ENCODE measurements at regions not wholly inside any gene's neighbourhood (a gene's known extent, or its start where the extent isn't known, plus 50 kb on each side); places are given as distances from the start of the nearest gene placed in this dataset.

DNA sequence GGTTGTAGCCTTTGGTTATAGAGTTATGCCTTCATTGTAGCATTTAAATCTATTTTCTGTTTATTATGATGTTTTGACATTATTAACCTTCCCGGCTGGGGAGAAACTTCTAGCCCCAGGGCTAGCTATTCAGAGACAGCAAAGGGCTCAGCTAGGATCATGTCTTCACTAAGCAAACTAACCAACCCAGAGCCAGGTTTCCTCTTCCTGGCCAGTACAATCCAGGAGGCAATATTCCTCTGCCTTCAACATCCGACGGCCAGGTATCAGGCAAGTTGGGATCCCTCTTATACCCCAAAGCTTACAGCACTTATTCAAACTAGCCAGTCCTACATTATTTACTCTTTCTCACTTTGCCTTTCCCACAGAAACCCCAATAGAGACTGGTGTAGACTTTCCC, 1060.7 kb upstream of the GHITM start:
- TF ChIP-seq, protein P1, sequence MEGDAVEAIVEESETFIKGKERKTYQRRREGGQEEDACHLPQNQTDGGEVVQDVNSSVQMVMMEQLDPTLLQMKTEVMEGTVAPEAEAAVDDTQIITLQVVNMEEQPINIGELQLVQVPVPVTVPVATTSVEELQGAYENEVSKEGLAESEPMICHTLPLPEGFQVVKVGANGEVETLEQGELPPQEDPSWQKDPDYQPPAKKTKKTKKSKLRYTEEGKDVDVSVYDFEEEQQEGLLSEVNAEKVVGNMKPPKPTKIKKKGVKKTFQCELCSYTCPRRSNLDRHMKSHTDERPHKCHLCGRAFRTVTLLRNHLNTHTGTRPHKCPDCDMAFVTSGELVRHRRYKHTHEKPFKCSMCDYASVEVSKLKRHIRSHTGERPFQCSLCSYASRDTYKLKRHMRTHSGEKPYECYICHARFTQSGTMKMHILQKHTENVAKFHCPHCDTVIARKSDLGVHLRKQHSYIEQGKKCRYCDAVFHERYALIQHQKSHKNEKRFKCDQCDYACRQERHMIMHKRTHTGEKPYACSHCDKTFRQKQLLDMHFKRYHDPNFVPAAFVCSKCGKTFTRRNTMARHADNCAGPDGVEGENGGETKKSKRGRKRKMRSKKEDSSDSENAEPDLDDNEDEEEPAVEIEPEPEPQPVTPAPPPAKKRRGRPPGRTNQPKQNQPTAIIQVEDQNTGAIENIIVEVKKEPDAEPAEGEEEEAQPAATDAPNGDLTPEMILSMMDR (IDR thresholded peaks at IDR 0.05; ENCODE audit: low read depth, low read length): no peak
- DNase-seq (ENCODE audit: low read depth, low spot score): no peak
- CTCF ChIA-PET: no interaction called here
- POLR2A ChIA-PET: no interaction called here
- H3K4me3 ChIP-seq (ENCODE audit: low read depth, low read length): no peak overlapping the region
- H3K27ac ChIP-seq (ENCODE audit: low read depth, low read length): no peak overlapping the region
- H3K9me3 ChIP-seq (ENCODE audit: control insufficient read depth, insufficient read depth, low read length): peaks cover 5% of the 10 kb centered on the region; the same call in 1 of the 2 replicates
- H3K27me3 ChIP-seq (ENCODE audit: control insufficient read depth, insufficient read depth, low read length): no peaks in the 10 kb centered on the region

DNA sequence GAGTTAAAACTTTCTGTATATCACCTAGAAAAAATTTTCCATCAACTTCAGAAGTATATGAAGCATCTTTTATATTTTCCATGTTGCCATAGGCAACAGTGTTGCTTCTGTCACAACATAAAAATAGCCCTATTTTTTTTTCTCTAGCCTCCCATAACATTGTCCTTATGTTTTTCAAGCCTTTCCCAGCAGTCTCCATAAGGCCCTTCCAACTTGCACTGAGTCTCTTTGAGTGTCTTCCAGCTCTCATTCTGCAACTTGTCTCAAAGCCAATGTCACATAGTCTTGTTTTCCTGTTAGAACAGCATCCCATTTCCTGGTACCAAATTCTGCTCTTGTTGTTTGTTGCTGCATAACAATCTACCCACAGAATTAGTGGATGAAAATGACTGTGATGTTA, 1055.5 kb upstream of the GHITM start:
- H3K27ac ChIP-seq (ENCODE audit: low read depth, low read length): no peak overlapping the region
- TF ChIP-seq, protein P1 (IDR thresholded peaks at IDR 0.05; ENCODE audit: low read depth, low read length): no peak
- CTCF ChIA-PET: no interaction called here
- no peak overlapping the region for H3K4me3 ChIP-seq (ENCODE audit: low read depth, low read length)
- POLR2A ChIA-PET: no interaction called here
- H3K27me3 ChIP-seq (ENCODE audit: control insufficient read depth, insufficient read depth, low read length): no peaks in the 10 kb centered on the region
- peaks cover 5% of the 10 kb centered on the region for H3K9me3 ChIP-seq (ENCODE audit: control insufficient read depth, insufficient read depth, low read length)
- DNase-seq (ENCODE audit: low read depth, low spot score): no peak

DNA sequence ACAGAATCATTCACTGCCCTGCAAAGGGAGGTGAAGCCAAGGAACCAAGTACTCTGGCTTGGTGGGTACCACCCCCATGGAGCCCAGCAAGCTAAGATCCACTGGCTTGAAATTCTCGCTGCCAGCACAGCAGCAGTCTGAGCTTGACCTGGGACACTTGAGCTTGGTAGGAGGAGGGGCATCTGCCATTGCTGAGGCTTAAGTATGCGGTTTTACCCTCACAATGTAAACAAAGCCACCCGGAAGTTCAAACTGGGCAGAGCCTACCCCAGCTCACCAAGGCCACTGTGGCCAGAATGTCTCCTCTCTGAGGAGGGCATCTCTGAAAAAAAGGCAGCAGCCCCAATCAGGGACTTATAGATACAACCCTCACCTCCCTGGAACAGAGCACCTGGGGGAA, 1050.0 kb upstream of the GHITM start:
- ChIA-PET POLR2A (no interaction called here), CTCF (no interaction called here)
- no peaks in the 10 kb centered on the region for H3K27me3 ChIP-seq (ENCODE audit: control insufficient read depth, insufficient read depth, low read length)
- peaks cover 15% of the 10 kb centered on the region for H3K9me3 ChIP-seq (ENCODE audit: control insufficient read depth, insufficient read depth, low read length)
- no peak for DNase-seq (ENCODE audit: low read depth, low spot score)
- no peak overlapping the region for H3K27ac ChIP-seq (ENCODE audit: low read depth, low read length)
- TF ChIP-seq, protein P1 (IDR thresholded peaks at IDR 0.05; ENCODE audit: low read depth, low read length): no peak
- no peak overlapping the region for H3K4me3 ChIP-seq (ENCODE audit: low read depth, low read length)

DNA sequence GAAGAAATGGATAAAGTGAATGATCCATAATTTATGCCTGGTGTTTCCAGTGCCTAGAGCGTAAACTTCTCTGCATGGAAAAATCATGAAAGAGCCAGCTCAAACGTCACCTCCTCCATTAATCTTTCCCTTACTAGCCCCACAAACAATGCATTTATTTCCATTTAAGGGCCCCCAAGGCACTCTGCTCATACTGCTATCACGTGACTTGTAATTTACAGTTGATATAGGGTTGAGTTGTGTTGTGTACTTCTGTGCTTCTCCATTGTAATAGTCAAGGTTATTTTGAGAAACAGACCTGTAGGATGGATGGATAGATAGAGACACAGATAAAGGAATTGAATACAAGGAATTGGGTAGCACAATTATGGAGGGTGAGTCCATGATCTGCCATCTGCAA, 1034.7 kb upstream of the GHITM start:
- CTCF ChIA-PET: no interaction called here
- POLR2A ChIA-PET: no interaction called here
- Histone ChIP-seq H3K4me3 (ENCODE audit: low read depth, low read length) (no peak overlapping the region), H3K27me3 (ENCODE audit: control insufficient read depth, insufficient read depth, low read length) (no peaks in the 10 kb centered on the region), H3K27ac (ENCODE audit: low read depth, low read length) (no peak overlapping the region), H3K9me3 (ENCODE audit: control insufficient read depth, insufficient read depth, low read length) (peaks cover 11% of the 10 kb centered on the region)
- no peak for DNase-seq (ENCODE audit: low read depth, low spot score)
- TF ChIP-seq, protein P1 (IDR thresholded peaks at IDR 0.05; ENCODE audit: low read depth, low read length): no peak

DNA sequence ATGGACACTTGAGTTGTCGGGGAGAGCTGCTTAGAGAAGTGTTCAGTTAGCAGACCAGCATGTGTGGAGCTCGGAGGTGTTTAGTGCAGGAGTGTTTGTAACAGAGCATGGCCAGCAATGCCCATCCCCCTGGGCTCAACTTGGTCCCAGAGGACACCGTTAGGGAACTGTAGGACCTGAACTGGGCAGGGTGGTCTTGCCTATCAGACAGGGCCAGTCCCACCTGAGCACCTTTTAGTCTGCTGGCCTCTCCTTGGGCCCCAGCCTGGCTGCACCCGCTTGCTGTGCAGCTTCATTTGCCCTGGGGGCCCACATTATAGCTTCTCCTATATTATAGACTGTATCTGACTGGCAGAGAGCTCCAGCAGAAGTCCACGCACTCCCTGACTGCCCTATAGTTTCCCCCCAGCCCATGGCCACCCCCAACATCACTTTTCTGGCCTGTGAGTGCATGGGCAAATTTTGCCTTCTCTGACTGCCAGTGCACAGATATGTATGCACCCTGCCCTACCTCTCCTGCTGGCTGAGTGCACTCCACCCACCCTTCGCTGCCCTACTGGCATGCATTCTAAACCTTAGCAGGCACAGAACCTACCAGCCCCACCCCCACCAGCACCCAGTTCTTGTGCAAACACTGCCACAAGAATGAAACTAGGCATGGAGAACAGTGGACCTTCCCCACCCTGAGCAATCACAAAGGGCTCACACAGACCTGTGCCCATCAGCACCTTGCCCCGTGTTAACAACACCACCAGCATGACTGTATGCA, 1030.6 kb upstream of the GHITM start:
- CTCF ChIA-PET: no interaction called here
- no peak overlapping the region for H3K27ac ChIP-seq (ENCODE audit: low read depth, low read length)
- H3K27me3 ChIP-seq (ENCODE audit: control insufficient read depth, insufficient read depth, low read length): no peaks in the 10 kb centered on the region
- H3K4me3 ChIP-seq (ENCODE audit: low read depth, low read length): no peak overlapping the region
- POLR2A ChIA-PET: no interaction called here
- DNase-seq (ENCODE audit: low read depth, low spot score): no peak
- peaks cover 11% of the 10 kb centered on the region for H3K9me3 ChIP-seq (ENCODE audit: control insufficient read depth, insufficient read depth, low read length)
- TF ChIP-seq, protein P1 (IDR thresholded peaks at IDR 0.05; ENCODE audit: low read depth, low read length): no peak
